Vagina (tissue), 2 donors: ENCODE measurements at regions not wholly inside any gene's neighbourhood (a gene's known extent, or its start where the extent isn't known, plus 50 kb on each side); places are given as distances from the start of the nearest gene placed in this dataset.

ENCODE experiments used
- DNase-seq, 2 donors: peaks; one replicate each; pipeline ENCODE4 v3.0.0-alpha.2; 2017; ENCODE audit errors: extremely low spot score in 2 of 2
- H3K27ac ChIP-seq: fragments of 200-600 bp; sonication (generic); one replicate; pipeline ENCODE4 v1.5.1; 2019
- H3K27me3 ChIP-seq: fragments of 200-600 bp; sonication (generic); one replicate; pipeline ENCODE4 v1.5.1; 2019
- H3K36me3 ChIP-seq, 2 donors: fragments of 200-600 bp; sonication (generic); one replicate each; pipeline ENCODE4 v1.5.1; 2017 to 2019
- H3K4me1 ChIP-seq: fragments of 200-600 bp; sonication (generic); one replicate; pipeline ENCODE4 v1.5.1; 2019
- H3K4me3 ChIP-seq, 2 donors: fragments of 200-600 bp; sonication (generic); 1 replicate in 1 of 2; 2 replicates in 1 of 2; pipeline ENCODE4 v1.5.1; 2016 to 2019
- H3K9me3 ChIP-seq: fragments of 200-600 bp; sonication (generic); one replicate; pipeline ENCODE4 v1.5.1; 2019
- CTCF ChIP-seq, 3 experiments: fragments of 450-650 bp in 2 of 3; fragments of 200-600 bp in 1 of 3; sonication (generic) in 1 of 3; IDR thresholded peaks; one replicate each; pipeline ENCODE4 v1.5.1; 2017 to 2019; ENCODE audit warnings: antibody characterized with exemption in 3 of 3, mild to moderate bottlenecking in 2 of 3, moderate library complexity in 2 of 3
- POLR2A ChIP-seq, 2 donors: fragments of 450-650 bp; IDR thresholded peaks; one replicate each; pipeline ENCODE4 v1.6.1; 2017; ENCODE audit warnings: antibody characterized with exemption in 2 of 2, mild to moderate bottlenecking in 2 of 2, moderate library complexity in 2 of 2
- POLR2AphosphoS5 ChIP-seq, 2 donors: sonication (generic); formaldehyde crosslinking; IDR thresholded peaks; one replicate each; pipeline ENCODE4 v1.9.0; 2017; ENCODE audit warnings: antibody characterized with exemption in 2 of 2, mild to moderate bottlenecking in 2 of 2, low read depth in 1 of 2; ENCODE audit not compliant: insufficient read depth in 1 of 2
- intact Hi-C: fragments of 100-400 bp; cut with DNase I; formaldehyde crosslinking; loops from one replicate; pipeline ENCODE4 v1.15.1; 2023

GRCh38 chr5:69032009-69032408 lies 61.8 kb upstream of the SLC30A5 start:
- Histone ChIP-seq H3K27ac (no peak overlapping the region), H3K4me3 (no peak overlapping the region), H3K4me1 (no peaks in the 10 kb centered on the region), H3K36me3 (no peaks in the 10 kb centered on the region), H3K9me3 (no peaks in the 10 kb centered on the region), H3K27me3 (no peaks in the 10 kb centered on the region)
- intact Hi-C loops, result no loop called here
- no peak for TF ChIP-seq POLR2AphosphoS5 (IDR thresholded peaks at IDR 0.05; ENCODE audit: insufficient read depth in 1 of 2, low read depth in 1 of 2)
- TF ChIP-seq POLR2A (IDR thresholded peaks at IDR 0.05), result no peak
- TF ChIP-seq CTCF (IDR thresholded peaks at IDR 0.05), result no peak
- no peak for DNase-seq

- Histone ChIP-seq H3K4me3 (no peak overlapping the region), H3K4me1 (no peaks in the 10 kb centered on the region), H3K36me3 (no peaks in the 10 kb centered on the region), H3K9me3 (no peaks in the 10 kb centered on the region), H3K27me3 (no peaks in the 10 kb centered on the region), H3K27ac (no peak overlapping the region)
- no peak for TF ChIP-seq POLR2A (IDR thresholded peaks at IDR 0.05)
- no peak for TF ChIP-seq CTCF (IDR thresholded peaks at IDR 0.05)
- no peak for TF ChIP-seq POLR2AphosphoS5 (IDR thresholded peaks at IDR 0.05; ENCODE audit: insufficient read depth in 1 of 2, low read depth in 1 of 2)
- no peak for DNase-seq
- intact Hi-C loops, result no loop called here
These were observed 60.1 kb upstream of the SLC30A5 start for GRCh38 chr5:69033690-69034089.

- Histone ChIP-seq H3K4me3 (no peak overlapping the region), H3K27me3 (no peaks in the 10 kb centered on the region), H3K36me3 (no peaks in the 10 kb centered on the region), H3K9me3 (no peaks in the 10 kb centered on the region), H3K27ac (no peak overlapping the region), H3K4me1 (no peaks in the 10 kb centered on the region)
- intact Hi-C loops, result no loop called here
- TF ChIP-seq CTCF (IDR thresholded peaks at IDR 0.05), result no peak
- TF ChIP-seq POLR2A (IDR thresholded peaks at IDR 0.05), result no peak
- TF ChIP-seq POLR2AphosphoS5 (IDR thresholded peaks at IDR 0.05; ENCODE audit: insufficient read depth in 1 of 2, low read depth in 1 of 2), result no peak
- no peak for DNase-seq
These were observed 58.9 kb upstream of the SLC30A5 start for GRCh38 chr5:69034898-69035297.

- TF ChIP-seq CTCF (IDR thresholded peaks at IDR 0.05) (no peak), POLR2A (IDR thresholded peaks at IDR 0.05) (no peak), POLR2AphosphoS5 (IDR thresholded peaks at IDR 0.05; ENCODE audit: insufficient read depth in 1 of 2, low read depth in 1 of 2) (no peak)
- no peaks in the 10 kb centered on the region for H3K27me3 ChIP-seq
- DNase-seq, result no peak
- H3K36me3 ChIP-seq, result no peaks in the 10 kb centered on the region
- H3K9me3 ChIP-seq, result no peaks in the 10 kb centered on the region
- H3K4me3 ChIP-seq, result no peak overlapping the region
- intact Hi-C loops, result no loop called here
- no peaks in the 10 kb centered on the region for H3K4me1 ChIP-seq
- H3K27ac ChIP-seq, result no peak overlapping the region
These were observed 58.1 kb upstream of the SLC30A5 start for GRCh38 chr5:69035665-69036064.

GRCh38 chr5:69038539-69038938 lies 55.3 kb upstream of the SLC30A5 start:
- TF ChIP-seq POLR2A (IDR thresholded peaks at IDR 0.05), result no peak
- TF ChIP-seq POLR2AphosphoS5 (IDR thresholded peaks at IDR 0.05; ENCODE audit: insufficient read depth in 1 of 2, low read depth in 1 of 2), result no peak
- no peak for TF ChIP-seq CTCF (IDR thresholded peaks at IDR 0.05)
- H3K27me3 ChIP-seq, result no peaks in the 10 kb centered on the region
- no peak for DNase-seq
- H3K4me1 ChIP-seq, result no peaks in the 10 kb centered on the region
- H3K36me3 ChIP-seq, result no peaks in the 10 kb centered on the region
- H3K4me3 ChIP-seq, result no peak overlapping the region
- no peaks in the 10 kb centered on the region for H3K9me3 ChIP-seq
- H3K27ac ChIP-seq, result no peak overlapping the region
- intact Hi-C loops, result no loop called here
